ENCODE measurements at regions not wholly inside any gene's neighbourhood (a gene's known extent, or its start where the extent isn't known, plus 50 kb on each side); places are given as distances from the start of the nearest gene placed in this dataset.

- no peak for DNase-seq (ENCODE audit: low read depth, low spot score)
Measured at GRCh38 chr13:47829690-47830089, 171.4 kb downstream of the SUCLA2 start.

- DNase-seq (ENCODE audit: low read depth, low spot score), result no peak
Measured at GRCh38 chr13:47826471-47826870, 174.6 kb downstream of the SUCLA2 start.

GRCh38 chr13:47822036-47822435 is 179.0 kb downstream of the SUCLA2 start:
- no peak for DNase-seq (ENCODE audit: low read depth, low spot score)

- peak; percentile 17 for DNase-seq (ENCODE audit: low read depth, low spot score)
Measured at GRCh38 chr13:47816831-47817230, 184.2 kb downstream of the SUCLA2 start.

- DNase-seq (ENCODE audit: low read depth, low spot score), result peak; percentile 35
Measured at GRCh38 chr13:47813718-47814117, 187.4 kb downstream of the SUCLA2 start.

GRCh38 chr13:47809411-47809810 is 191.7 kb downstream of the SUCLA2 start:
- no peak for DNase-seq (ENCODE audit: low read depth, low spot score)

- no peak for DNase-seq (ENCODE audit: low read depth, low spot score)
Measured at GRCh38 chr13:47803131-47803530, 197.9 kb downstream of the SUCLA2 start.

- DNase-seq (ENCODE audit: low read depth, low spot score), result no peak
Measured at GRCh38 chr13:47801555-47801954, 199.5 kb downstream of the SUCLA2 start.

- no peak for DNase-seq (ENCODE audit: low read depth, low spot score)
Measured at GRCh38 chr13:47800593-47800992, 200.5 kb downstream of the SUCLA2 start.

- no peak for DNase-seq (ENCODE audit: low read depth, low spot score)
Measured at GRCh38 chr13:47798906-47799305, 202.2 kb downstream of the SUCLA2 start.

GRCh38 chr13:47798194-47798593 is 202.9 kb downstream of the SUCLA2 start:
- no peak for DNase-seq (ENCODE audit: low read depth, low spot score)

GRCh38 chr13:47796816-47797215 is 204.3 kb downstream of the SUCLA2 start:
- DNase-seq (ENCODE audit: low read depth, low spot score), result no peak

- DNase-seq (ENCODE audit: low read depth, low spot score), result peak; percentile 23
Measured at GRCh38 chr13:47794963-47795362, 206.1 kb downstream of the SUCLA2 start.

GRCh38 chr13:47790755-47791154 is 210.3 kb downstream of the SUCLA2 start:
- DNase-seq (ENCODE audit: low read depth, low spot score), result no peak

GRCh38 chr13:47788844-47789243 is 212.2 kb downstream of the SUCLA2 start:
- no peak for DNase-seq (ENCODE audit: low read depth, low spot score)

GRCh38 chr13:47774671-47774994 is 226.4 kb downstream of the SUCLA2 start:
- DNase-seq (ENCODE audit: low read depth, low spot score), result no peak

GRCh38 chr13:47764817-47765216 is 236.3 kb downstream of the SUCLA2 start:
- no peak for DNase-seq (ENCODE audit: low read depth, low spot score)

- no peak for DNase-seq (ENCODE audit: low read depth, low spot score)
Measured at GRCh38 chr13:47757466-47758080, 243.5 kb downstream of the SUCLA2 start.

- no peak for DNase-seq (ENCODE audit: low read depth, low spot score)
Measured at GRCh38 chr13:47747901-47748300, 253.2 kb downstream of the SUCLA2 start.

GRCh38 chr13:47726394-47726793 is 274.7 kb downstream of the SUCLA2 start:
- DNase-seq (ENCODE audit: low read depth, low spot score), result no peak

- no peak for DNase-seq (ENCODE audit: low read depth, low spot score)
Measured at GRCh38 chr13:47723898-47724297, 277.2 kb downstream of the SUCLA2 start.

- no peak for DNase-seq (ENCODE audit: low read depth, low spot score)
Measured at GRCh38 chr13:47719164-47719563, 281.9 kb downstream of the SUCLA2 start.

GRCh38 chr13:47718556-47718955 is 282.5 kb downstream of the SUCLA2 start:
- no peak for DNase-seq (ENCODE audit: low read depth, low spot score)

- DNase-seq (ENCODE audit: low read depth, low spot score), result no peak
Measured at GRCh38 chr13:47708386-47708785, 292.7 kb downstream of the SUCLA2 start.

Data from iPS DF 19.7 (cell line).